GM21381 (cell line): ENCODE measurements at regions not wholly inside any gene's neighbourhood (a gene's known extent, or its start where the extent isn't known, plus 50 kb on each side); places are given as distances from the start of the nearest gene placed in this dataset.

Experiments used
- ATAC-seq: cut with Tn5 transposase; IDR thresholded peaks from one replicate; pipeline ENCODE4 v1.9.1; 2021; ENCODE audit warnings: mild to moderate bottlenecking, moderate library complexity; ENCODE audit not compliant: unreplicated experiment

DNA sequence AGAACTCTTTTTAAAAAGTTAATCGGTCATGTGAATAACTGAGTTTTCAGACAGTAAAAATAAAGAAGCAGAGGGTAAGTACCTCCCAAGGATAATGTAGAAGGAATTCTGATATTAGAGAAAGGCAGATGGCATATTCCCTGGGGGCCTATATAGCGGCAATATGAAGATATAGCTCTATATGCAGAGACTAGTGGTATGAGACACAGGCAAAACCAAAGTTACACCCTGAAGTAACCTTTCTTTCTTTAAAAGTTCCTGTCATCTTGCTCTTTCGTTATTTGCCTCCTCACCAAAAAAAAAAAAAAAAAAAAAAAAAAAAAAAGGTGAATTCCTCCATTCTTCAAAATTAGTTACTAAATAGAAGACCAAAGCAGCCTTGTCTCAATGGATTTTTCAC is 76.2 kb upstream of the ARHGAP32 start:
- ATAC-seq: no peak

DNA sequence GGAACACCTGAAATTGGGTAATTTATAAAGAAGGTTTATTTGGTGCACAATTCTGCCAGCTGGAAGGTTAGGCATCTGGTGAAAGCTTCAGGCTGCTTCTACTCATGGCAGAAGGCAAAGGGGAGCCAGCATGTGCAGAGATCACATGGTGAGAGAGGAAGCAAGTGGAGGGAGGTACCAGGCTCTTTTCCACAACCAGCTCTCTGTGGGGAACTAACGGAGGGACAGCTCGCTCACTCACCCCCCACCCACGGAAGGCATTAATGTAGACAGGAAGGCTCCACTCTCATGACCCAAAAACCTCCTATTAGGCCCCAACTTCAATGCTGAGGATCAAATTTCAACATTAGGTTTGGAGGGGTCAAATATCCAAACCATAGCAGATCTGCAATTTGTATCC is 75.6 kb upstream of the ARHGAP32 start:
- ATAC-seq: no peak

DNA sequence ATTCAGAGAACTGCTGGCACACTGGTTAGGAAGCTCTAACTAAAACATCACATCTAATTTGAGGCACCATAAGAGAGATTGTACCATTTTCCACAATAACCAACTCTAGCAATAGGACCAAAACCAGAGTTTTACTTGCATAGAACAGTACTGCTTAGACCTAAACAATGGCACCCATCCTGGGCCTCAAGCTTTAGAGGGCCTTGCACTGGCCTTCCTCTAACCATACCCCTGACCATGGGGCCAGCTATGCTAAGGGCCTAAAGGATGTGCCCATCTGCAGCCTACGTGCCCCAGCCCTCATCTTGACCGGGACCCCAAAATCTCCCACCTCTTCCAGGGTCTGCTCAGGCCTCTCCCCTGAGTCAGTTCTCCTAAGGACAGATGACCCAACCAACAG is 74.4 kb upstream of the ARHGAP32 start:
- ATAC-seq: no peak

DNA sequence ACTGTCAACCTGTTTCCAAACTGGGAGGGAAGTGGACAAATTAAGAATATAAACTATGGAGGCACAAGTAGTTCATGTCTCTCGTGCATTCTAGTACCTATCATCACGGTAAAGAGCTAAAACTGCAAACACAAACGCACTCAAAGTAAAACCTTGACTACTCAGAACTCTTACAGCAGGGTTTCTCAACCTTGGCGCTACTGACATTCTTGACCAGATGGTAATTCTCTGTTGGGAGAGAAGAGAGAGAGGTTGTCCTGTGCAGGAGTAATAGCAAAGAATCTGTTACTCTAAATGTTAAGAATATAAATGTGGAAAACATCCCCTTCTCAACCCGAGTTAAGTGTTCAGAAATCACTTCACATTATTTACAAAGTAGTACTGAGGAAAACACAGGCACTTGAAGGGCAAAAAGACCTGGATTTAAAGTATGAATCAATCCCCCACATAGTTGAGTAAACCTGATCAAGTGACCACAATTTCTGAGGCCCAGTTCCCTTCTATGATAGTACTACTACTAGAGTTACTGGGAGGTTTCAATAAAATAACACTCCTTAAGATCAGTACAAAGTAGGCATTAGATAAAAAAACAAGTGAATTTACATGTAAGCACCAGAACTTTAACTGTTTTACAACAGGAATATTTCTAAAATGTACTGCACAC is 73.1 kb upstream of the ARHGAP32 start:
- ATAC-seq: no peak

DNA sequence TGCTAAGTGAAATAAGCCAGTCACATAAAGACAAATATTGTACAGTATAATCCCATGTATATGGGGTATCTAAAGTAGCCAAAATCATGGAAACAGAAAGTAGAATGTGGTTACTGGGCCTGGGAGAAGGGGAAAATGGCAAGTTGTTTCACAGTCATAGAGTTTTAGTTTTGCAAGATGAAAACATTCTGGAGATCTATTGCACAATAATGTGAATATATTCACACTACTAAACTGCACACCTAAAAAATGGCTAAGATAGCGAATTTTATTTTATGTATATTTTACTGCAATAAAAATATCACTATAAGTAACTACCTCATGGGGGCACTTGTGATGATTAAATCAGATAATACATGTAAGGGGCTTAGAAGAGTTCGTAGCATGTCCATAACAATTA is 72.0 kb upstream of the ARHGAP32 start:
- ATAC-seq: no peak

DNA sequence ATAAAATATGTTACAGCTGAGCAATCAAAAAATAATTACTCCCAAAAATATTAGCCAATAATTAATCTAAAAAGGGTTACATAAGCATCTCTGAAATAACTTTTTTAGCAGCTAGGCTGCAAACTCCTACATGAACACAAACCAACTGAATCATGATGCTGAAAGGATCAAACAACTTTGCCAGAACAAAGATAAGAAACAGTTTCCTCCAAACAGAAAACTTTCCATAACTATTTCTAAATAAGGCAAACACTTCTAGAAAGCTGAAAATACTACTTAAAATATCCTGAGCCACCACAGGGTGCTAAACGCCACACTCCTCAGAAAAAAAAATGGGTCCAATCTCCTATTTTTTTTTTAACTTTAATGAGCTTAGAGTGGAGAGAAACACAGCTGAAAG is 68.6 kb upstream of the ARHGAP32 start:
- ATAC-seq: no peak

DNA sequence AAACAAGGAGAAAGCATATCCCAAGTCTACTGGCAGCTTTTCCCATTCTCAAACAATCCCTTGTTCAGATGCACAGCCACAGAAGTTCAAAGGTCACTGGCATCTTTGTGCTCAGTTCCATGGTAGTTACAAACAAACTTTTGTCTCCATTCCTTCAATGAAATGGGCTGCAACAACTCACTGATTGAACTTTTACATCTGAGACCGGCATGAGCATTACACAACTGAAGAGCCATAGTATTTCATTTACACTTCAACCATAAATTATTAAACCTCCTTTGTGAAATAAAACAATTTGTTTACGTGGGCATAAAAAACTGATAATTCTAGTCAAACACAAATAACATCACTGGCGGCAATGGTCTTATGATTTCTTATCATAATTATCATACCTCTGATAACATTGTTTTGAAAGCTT is 67.8 kb upstream of the ARHGAP32 start:
- no peak for ATAC-seq

DNA sequence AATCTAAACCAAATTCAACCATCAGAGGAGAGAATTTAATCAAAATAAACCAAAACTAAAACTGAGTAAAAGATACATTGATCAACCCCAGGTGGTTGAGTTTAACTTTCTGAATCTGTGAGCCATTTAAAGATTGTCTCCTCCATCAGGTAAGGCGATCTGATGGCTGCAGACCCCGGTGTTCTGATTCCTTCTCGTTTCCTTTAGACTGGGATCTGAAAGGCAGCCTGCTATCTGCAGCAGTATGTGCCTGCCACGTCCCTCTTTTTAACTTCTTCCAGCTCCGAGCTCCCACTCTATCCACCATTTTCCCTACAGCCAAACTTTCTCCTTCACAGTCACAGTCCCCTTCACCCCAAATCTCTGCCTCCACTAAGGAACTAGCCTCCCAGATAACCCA is 66.1 kb upstream of the ARHGAP32 start:
- no peak for ATAC-seq

DNA sequence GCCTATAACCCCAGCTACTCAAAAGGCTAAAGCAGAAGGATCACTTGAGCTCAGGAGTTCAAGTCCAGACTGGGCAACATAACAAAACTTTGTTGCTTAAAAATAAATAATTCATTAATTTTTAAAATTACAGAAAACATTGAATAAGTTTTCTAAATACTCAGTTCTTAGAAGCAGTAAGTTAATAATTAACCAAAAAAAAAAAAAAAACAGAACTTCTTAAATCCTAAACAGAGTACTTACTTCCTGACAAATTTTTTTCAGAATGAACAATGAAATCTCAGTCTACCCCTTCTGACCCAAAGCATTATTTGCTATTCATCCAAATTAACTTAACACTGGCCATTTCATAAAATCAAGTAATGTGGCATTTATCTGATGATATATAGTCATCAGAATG is 65.4 kb upstream of the ARHGAP32 start:
- ATAC-seq: no peak

DNA sequence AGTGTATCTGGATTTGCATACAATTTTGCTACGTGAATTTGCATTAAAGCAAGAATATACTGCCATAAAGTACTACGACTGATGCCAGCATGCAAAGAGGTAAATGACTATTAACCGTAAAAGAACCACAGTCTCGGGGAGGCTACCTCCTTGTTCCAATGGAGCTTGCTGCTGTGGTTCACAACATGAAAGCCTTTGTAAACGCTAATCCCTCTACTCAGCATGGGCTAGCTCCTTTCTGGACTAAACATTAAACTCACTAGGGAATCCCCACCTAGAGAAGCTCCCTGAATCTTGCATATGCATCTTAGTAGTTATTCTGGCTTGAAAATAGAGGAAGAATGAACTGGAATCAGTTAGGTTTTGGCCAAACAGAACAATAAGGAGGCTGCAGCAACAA is 60.5 kb upstream of the ARHGAP32 start:
- no peak for ATAC-seq

DNA sequence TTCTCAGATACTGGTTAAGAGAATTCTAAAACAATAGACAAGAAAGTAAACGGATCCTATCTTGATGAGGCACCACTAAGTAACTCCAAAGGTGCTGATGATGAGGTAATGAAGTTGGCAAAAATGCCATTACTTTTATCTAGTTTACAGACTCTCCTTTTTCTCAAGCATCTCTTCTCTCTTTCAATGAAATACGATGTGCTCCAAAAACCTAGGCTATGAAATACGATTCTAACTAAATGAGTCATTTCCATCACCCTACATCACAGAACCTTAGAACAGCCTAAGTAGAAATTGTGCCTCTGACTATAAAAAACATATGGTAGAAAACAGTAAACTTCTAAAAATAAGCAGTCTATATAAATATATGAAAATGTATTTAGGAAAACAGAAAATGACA is 58.9 kb upstream of the ARHGAP32 start:
- no peak for ATAC-seq

DNA sequence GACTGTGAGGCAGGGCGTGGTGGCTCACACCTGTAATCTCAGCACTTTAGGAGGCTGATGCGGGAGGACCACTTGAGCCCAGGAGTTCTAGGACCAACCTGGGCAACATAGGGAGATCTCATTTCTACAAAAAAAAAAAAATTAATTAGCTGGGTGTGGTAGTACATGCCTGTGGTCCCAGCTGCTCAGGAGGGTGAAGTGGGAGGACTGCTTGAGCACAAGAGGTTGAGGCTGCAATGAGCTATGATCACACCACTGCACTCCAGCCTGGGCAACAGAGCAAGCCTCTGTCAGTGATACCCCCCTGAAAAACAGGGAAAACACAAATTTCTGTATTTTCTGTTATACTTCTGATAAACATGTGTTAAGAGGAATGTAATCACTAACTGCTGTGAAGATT is 57.8 kb upstream of the ARHGAP32 start:
- no peak for ATAC-seq

DNA sequence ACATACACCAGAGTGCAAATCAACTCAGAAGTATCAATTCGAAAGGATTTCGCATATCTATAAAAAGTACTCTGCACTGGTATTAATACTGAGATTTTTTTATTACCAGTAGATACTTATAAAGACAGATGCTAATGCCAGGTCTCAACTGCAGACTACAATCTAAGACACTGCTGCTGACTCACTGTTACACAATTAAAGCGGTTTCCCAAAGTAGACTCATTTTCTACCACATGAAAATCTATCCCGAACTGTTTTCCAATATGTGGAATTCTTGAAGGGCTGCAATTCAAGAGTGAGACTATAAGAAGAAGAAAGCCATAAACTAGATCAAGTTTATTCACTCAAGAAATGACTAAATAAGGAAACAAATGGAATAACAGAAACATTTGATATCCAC is 57.2 kb upstream of the ARHGAP32 start:
- ATAC-seq: no peak

DNA sequence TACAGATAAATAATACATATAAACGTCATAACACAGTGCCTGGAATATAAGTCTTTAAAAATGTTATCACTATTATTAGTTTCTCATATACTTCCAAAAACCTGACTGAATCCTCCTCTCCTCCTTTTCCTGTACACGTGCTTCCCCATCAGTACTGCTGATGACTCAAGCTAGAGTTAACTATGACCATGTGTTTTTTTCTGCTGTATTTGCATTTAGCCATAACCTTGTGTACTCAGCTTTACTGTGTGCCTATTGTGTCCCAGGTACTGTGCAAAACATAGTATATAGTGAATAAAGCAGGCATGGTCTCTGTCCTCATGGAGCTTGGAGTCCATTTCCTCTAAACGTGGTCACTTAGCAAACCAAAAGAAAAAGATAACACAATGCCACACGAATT is 56.5 kb upstream of the ARHGAP32 start:
- no peak for ATAC-seq

DNA sequence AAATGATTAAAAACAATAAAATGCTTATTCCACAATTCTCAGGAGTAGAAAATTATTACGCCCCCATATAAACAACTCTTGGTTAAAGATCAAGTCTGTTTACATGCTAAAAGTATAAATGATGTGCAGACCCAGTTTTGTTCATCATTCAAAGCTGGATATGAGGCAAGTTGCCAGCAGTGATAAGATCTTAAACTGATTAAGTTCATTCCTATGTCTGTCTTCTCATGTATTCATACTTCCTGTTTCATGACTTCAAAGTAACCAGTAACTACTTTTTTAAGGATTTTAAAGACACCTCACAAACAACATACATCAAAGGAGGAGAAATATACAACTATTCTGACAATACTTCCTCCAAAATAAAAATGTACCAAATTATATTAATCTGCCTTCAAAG is 55.0 kb upstream of the ARHGAP32 start:
- ATAC-seq: no peak

DNA sequence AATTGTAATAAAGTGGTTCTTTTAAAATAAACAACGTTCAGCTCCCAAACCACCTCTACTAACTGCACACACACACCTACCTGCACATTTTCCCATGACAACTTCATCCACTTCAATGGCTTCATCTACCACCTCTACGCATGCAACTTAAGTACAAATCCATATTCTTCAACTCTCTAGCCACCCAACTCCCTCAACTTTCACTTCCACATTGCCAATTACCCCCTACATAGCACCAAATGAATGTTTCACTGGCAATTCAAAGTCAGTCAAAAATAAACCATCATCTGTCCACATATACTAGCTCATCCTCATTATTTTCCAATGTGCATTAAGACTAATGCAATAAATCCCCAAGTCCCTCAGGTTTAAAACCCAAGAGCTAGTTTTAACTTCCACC is 50.7 kb upstream of the ARHGAP32 start:
- no peak for ATAC-seq
